HCT116 (cell line): ENCODE measurements at regions not wholly inside any gene's neighbourhood (a gene's known extent, or its start where the extent isn't known, plus 50 kb on each side); places are given as distances from the start of the nearest gene placed in this dataset.

Source experiments
- ATAC-seq: fragments of 200-7000 bp; cut with Tn5 transposase; 2 replicates; pipeline ENCODE4 v1.9.1; 2020; ENCODE audit warnings: mild to moderate bottlenecking, moderate library complexity
- BruUV-seq: library from RNA; stranded (reverse); fragments of 400-500 nt; replicated peaks from 2 replicates; lab custom pipeline; 2021; lab: Mats Ljungman, UMichigan
- CTCF ChIA-PET: fragments of 300-600 bp; sonication (Branson Sonifier 250); formaldehyde crosslinking; loops from one replicate; lab custom pipeline; 2021; ENCODE audit warnings: antibody characterized with exemption; lab: Charles Lee
- POLR2A ChIA-PET: fragments of 300-600, 350-600 bp; sonication (Branson Sonifier 250); formaldehyde crosslinking; loops from one replicate; lab custom pipeline; 2021; ENCODE audit warnings: antibody characterized with exemption; lab: Charles Lee
- RAD21 ChIA-PET, 2 experiments: fragments of 300-600 bp; sonication (Branson Sonifier 250); formaldehyde crosslinking; loops; one replicate each; lab custom pipeline; 2023; ENCODE audit warnings: low total read pairs in 2 of 2; ENCODE audit not compliant: uncharacterized antibody in 2 of 2, unreplicated experiment in 2 of 2, low non-redundant PET in 1 of 2; lab: Charles Lee
- DNase-seq: peaks from one replicate; pipeline ENCODE4 v3.0.0-alpha.2; 2010; ENCODE audit warnings: low read depth, low spot score
- H2AFZ ChIP-seq: fragments of 200-600 bp; shearing (Covaris generic), sonication (generic); 2 replicates; pipeline ENCODE4 v1.6.1; 2017; ENCODE audit warnings: low read depth, mixed run types, mixed read lengths, antibody characterized with exemption, low read length; ENCODE audit not compliant: poor library complexity, severe bottlenecking
- H3K27ac ChIP-seq: 2 replicates; pipeline ENCODE4 v1.5.1; 2012; ENCODE audit warnings: low read depth, low read length
- H3K27me3 ChIP-seq: fragments of 200-600 bp; sonication (generic); 2 replicates; pipeline ENCODE4 v1.6.1; 2016; ENCODE audit warnings: mixed run types, low read length, mixed read lengths; ENCODE audit not compliant: insufficient read depth
- H3K36me3 ChIP-seq, 2 experiments: fragments of 200-500 bp in 1 of 2; fragments of 200-600 bp in 1 of 2; sonication (Bioruptor generic) in 1 of 2; sonication (generic) in 1 of 2; 2 replicates each; pipeline versions ENCODE4 v1.5.1 to v1.6.1; 2014 to 2016; ENCODE audit warnings: low read length in 2 of 2, inconsistent platforms in 1 of 2, mixed read lengths in 1 of 2, mixed run types in 1 of 2; ENCODE audit not compliant: insufficient read depth in 2 of 2, control insufficient read depth in 1 of 2
- H3K4me1 ChIP-seq, 2 experiments: fragments of 200-600 bp in 1 of 2; sonication (generic) in 1 of 2; 2 replicates each; pipeline versions ENCODE4 v1.5.1 to v1.6.1; 2012 to 2017; ENCODE audit warnings: low read length in 2 of 2, inconsistent platforms in 1 of 2, mild to moderate bottlenecking in 1 of 2, mixed read lengths in 1 of 2, mixed run types in 1 of 2, moderate library complexity in 1 of 2; ENCODE audit not compliant: insufficient read depth in 2 of 2, control insufficient read depth in 1 of 2
- H3K4me2 ChIP-seq: fragments of 200-600 bp; sonication (generic); 2 replicates; pipeline ENCODE4 v1.6.1; 2017; ENCODE audit warnings: mixed run types, low read length, mixed read lengths
- H3K4me3 ChIP-seq, 2 experiments: fragments of 200-600 bp in 1 of 2; sonication (generic) in 1 of 2; replicated peaks in 1 of 2; 2 replicates each; pipeline ENCODE4 v1.5.1; 2011 to 2016; ENCODE audit warnings: low read length in 2 of 2, control low read depth in 1 of 2, low read depth in 1 of 2, mild to moderate bottlenecking in 1 of 2, mixed read lengths in 1 of 2, mixed run types in 1 of 2
- H3K79me2 ChIP-seq: fragments of 200-600 bp; sonication (generic); 2 replicates; pipeline ENCODE4 v1.6.1; 2017; ENCODE audit warnings: mild to moderate bottlenecking, mixed run types, low read length, moderate library complexity, mixed read lengths; ENCODE audit not compliant: insufficient read depth
- H3K9ac ChIP-seq: fragments of 200-600 bp; sonication (generic); 2 replicates; pipeline ENCODE4 v1.6.1; 2016; ENCODE audit warnings: low read length, mixed read lengths
- H3K9me2 ChIP-seq: fragments of 200-600 bp; sonication (generic), shearing (Covaris generic); 2 replicates; pipeline ENCODE4 v1.6.1; 2017; ENCODE audit warnings: mixed run types, mild to moderate bottlenecking, moderate library complexity; ENCODE audit not compliant: insufficient read depth
- H3K9me3 ChIP-seq, 2 experiments: fragments of 200-500 bp in 1 of 2; fragments of 200-600 bp in 1 of 2; sonication (Bioruptor generic) in 1 of 2; sonication (generic) in 1 of 2; 2 replicates each; pipeline ENCODE4 v1.6.1; 2014 to 2017; ENCODE audit warnings: low read length in 2 of 2, mixed read lengths in 2 of 2, inconsistent platforms in 1 of 2, low read depth in 1 of 2, mild to moderate bottlenecking in 1 of 2, mixed run types in 1 of 2, moderate library complexity in 1 of 2; ENCODE audit not compliant: control insufficient read depth in 1 of 2, insufficient read depth in 1 of 2
- H4K20me1 ChIP-seq: fragments of 200-600 bp; sonication (generic), shearing (Covaris generic); 2 replicates; pipeline ENCODE4 v1.6.1; 2017; ENCODE audit warnings: mixed run types, mild to moderate bottlenecking, moderate library complexity; ENCODE audit not compliant: insufficient read depth
- CBX3 ChIP-seq: IDR thresholded peaks from 2 replicates; pipeline ENCODE4 v1.6.1; 2012; ENCODE audit warnings: low read depth
- CEBPB ChIP-seq: IDR thresholded peaks from 2 replicates; pipeline ENCODE4 v1.6.1; 2012; ENCODE audit warnings: low read depth
- ELF1 ChIP-seq: IDR thresholded peaks from 2 replicates; pipeline ENCODE4 v1.6.1; 2012; ENCODE audit warnings: low read depth, borderline replicate concordance
- EZH2 ChIP-seq: fragments of 200-600 bp; sonication (generic); IDR thresholded peaks from 2 replicates; pipeline ENCODE4 v1.6.1; 2017; ENCODE audit warnings: antibody characterized with exemption, mixed run types
- POLR2A ChIP-seq: IDR thresholded peaks from 2 replicates; pipeline ENCODE4 v1.7.0; 2011; ENCODE audit warnings: borderline replicate concordance; ENCODE audit not compliant: insufficient read depth, insufficient read length; ENCODE audit errors: extremely low read depth
- POLR2AphosphoS5 ChIP-seq: IDR thresholded peaks from 2 replicates; pipeline ENCODE4 v1.6.1; 2011; ENCODE audit warnings: mild to moderate bottlenecking, low read depth, low read length, moderate library complexity
- SIN3A ChIP-seq: IDR thresholded peaks from 2 replicates; pipeline ENCODE4 v1.6.1; 2012; ENCODE audit warnings: low read depth
- SP1 ChIP-seq: IDR thresholded peaks from 2 replicates; pipeline ENCODE4 v1.6.1; 2012; ENCODE audit warnings: low read depth
- SRF ChIP-seq: IDR thresholded peaks from 2 replicates; pipeline ENCODE4 v1.6.1; 2012; ENCODE audit warnings: low read depth
- TCF7L2 ChIP-seq: IDR thresholded peaks from 2 replicates; pipeline ENCODE4 v1.7.0; 2011; ENCODE audit warnings: borderline replicate concordance, inconsistent platforms; ENCODE audit not compliant: insufficient read depth, insufficient read length; ENCODE audit errors: extremely low read depth
- ZNF274 ChIP-seq: fragments of 200-500 bp; sonication (Bioruptor generic); IDR thresholded peaks from 2 replicates; pipeline ENCODE4 v1.6.1; 2014; ENCODE audit warnings: mild to moderate bottlenecking, low read depth, low read length, inconsistent platforms
- intact Hi-C: fragments of 100-400 bp; cut with micrococcal nuclease; formaldehyde crosslinking; loops from 2 replicates; pipeline ENCODE4 v1.10.0; 2022
- TF ChIP-seq, protein P1 (sequence below): IDR thresholded peaks from 2 replicates; pipeline ENCODE4 v1.6.1; 2012; ENCODE audit warnings: low read depth
- TF ChIP-seq, protein P2 (sequence below): IDR thresholded peaks from 2 replicates; pipeline ENCODE4 v1.6.1; 2012

DNA sequence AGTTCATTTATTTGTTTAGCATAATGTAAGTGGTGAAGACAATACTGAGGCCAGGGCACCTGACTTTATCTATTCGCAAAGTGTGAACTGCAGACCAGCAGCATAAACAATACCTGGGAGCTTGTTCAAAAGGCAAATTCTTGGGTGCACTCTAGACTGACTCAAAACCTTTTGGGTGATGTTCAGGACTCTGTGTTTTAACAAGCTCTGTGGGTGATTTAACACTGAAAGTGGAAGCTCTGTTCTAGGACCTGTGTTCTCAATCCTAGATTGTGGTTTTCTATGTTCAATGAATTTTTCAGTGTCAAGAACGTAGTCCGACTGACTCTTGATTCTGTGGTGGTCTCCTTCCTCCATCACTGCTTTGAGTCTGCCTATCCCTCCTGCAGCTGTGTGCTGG lies 71.9 kb downstream of the GPR88 start:
- no peak for ATAC-seq
- POLR2A ChIA-PET = no interaction called here

More for the DNA sequence above, 71.9 kb downstream of the GPR88 start:
- H4K20me1 ChIP-seq = no peaks in the 10 kb centered on the region
- H3K4me2 ChIP-seq = no peak overlapping the region
- no peak overlapping the region for H3K27ac ChIP-seq
- TF ChIP-seq, protein P1, sequence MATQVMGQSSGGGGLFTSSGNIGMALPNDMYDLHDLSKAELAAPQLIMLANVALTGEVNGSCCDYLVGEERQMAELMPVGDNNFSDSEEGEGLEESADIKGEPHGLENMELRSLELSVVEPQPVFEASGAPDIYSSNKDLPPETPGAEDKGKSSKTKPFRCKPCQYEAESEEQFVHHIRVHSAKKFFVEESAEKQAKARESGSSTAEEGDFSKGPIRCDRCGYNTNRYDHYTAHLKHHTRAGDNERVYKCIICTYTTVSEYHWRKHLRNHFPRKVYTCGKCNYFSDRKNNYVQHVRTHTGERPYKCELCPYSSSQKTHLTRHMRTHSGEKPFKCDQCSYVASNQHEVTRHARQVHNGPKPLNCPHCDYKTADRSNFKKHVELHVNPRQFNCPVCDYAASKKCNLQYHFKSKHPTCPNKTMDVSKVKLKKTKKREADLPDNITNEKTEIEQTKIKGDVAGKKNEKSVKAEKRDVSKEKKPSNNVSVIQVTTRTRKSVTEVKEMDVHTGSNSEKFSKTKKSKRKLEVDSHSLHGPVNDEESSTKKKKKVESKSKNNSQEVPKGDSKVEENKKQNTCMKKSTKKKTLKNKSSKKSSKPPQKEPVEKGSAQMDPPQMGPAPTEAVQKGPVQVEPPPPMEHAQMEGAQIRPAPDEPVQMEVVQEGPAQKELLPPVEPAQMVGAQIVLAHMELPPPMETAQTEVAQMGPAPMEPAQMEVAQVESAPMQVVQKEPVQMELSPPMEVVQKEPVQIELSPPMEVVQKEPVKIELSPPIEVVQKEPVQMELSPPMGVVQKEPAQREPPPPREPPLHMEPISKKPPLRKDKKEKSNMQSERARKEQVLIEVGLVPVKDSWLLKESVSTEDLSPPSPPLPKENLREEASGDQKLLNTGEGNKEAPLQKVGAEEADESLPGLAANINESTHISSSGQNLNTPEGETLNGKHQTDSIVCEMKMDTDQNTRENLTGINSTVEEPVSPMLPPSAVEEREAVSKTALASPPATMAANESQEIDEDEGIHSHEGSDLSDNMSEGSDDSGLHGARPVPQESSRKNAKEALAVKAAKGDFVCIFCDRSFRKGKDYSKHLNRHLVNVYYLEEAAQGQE = no peak
- TF ChIP-seq SP1 (no peak), SIN3A (no peak), TCF7L2 (no peak), ZNF274 (no peak), POLR2A (no peak), EZH2 (no peak), POLR2AphosphoS5 (no peak), CEBPB (no peak), ELF1 (no peak), SRF (no peak), CBX3 (no peak)
- TF ChIP-seq, protein P2, sequence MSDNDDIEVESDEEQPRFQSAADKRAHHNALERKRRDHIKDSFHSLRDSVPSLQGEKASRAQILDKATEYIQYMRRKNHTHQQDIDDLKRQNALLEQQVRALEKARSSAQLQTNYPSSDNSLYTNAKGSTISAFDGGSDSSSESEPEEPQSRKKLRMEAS = no peak
- H3K4me1 ChIP-seq = no peaks in the 10 kb centered on the region
- intact Hi-C loops = no loop called here
- no peaks in the 10 kb centered on the region for H3K79me2 ChIP-seq
- ChIA-PET RAD21 (no interaction called here), CTCF (interaction anchor here (1.8 kb wide), 1 partner anchor 259 kb away, joined by 4 read pairs; no protein-coding TSS in a partner anchor)
- no TSS peak for BruUV-seq
- H3K36me3 ChIP-seq = no peaks in the 10 kb centered on the region
- H3K4me3 ChIP-seq = no peak overlapping the region
- peaks cover 4% of the 10 kb centered on the region for H3K27me3 ChIP-seq
- no peak overlapping the region for H2AFZ ChIP-seq
- no peak overlapping the region for H3K9ac ChIP-seq
- H3K9me3 ChIP-seq = no peaks in the 10 kb centered on the region
- DNase-seq = no peak
- no peaks in the 10 kb centered on the region for H3K9me2 ChIP-seq
